GM13977 (cell line): ENCODE measurements at regions not wholly inside any gene's neighbourhood (a gene's known extent, or its start where the extent isn't known, plus 50 kb on each side); places are given as distances from the start of the nearest gene placed in this dataset.

ENCODE experiments used
- DNase-seq: peaks from one replicate; pipeline ENCODE4 v3.0.0; 2012; ENCODE audit warnings: low spot score
- CTCF ChIP-seq: IDR thresholded peaks from 2 replicates; pipeline ENCODE4 v1.5.1; 2012; ENCODE audit warnings: mild to moderate bottlenecking, control low read depth; ENCODE audit not compliant: insufficient read depth; ENCODE audit errors: extremely low read depth, missing control alignments
- in situ Hi-C: fragments of 300-500 bp; cut with MboI; formaldehyde crosslinking; loops from one replicate; pipeline ENCODE4 v1.12.0; 2022; ENCODE audit warnings: low sequenced_read_pairs, low pct_unique_long_range_greater_than_20kb, mixed read lengths, inconsistent platforms; ENCODE audit not compliant: unreplicated experiment

GRCh38 chr2:8604262-8604661, 77.6 kb upstream of the ID2 start:
- in situ Hi-C loops: no loop called here

GRCh38 chr2:8605351-8606065, 76.3 kb upstream of the ID2 start:
- no peak for TF ChIP-seq CTCF
- no peak for DNase-seq
- in situ Hi-C loops: no loop called here

More at GRCh38 chr2:8604262-8604661, 77.6 kb upstream of the ID2 start:
- TF ChIP-seq CTCF: no peak
- no peak for DNase-seq

- in situ Hi-C loops: no loop called here
- DNase-seq: peak; percentile 73
- no peak for TF ChIP-seq CTCF
These were observed 75.6 kb upstream of the ID2 start for GRCh38 chr2:8606226-8606625.

- in situ Hi-C loops: no loop called here
- TF ChIP-seq CTCF: no peak
- DNase-seq: no peak
These were observed 75.0 kb upstream of the ID2 start for GRCh38 chr2:8606649-8607550.

GRCh38 chr2:8607606-8608005, 74.2 kb upstream of the ID2 start:
- no peak for TF ChIP-seq CTCF
- in situ Hi-C loops: no loop called here
- no peak for DNase-seq

- TF ChIP-seq CTCF: no peak
- DNase-seq: no peak
- in situ Hi-C loops: no loop called here
These were observed 73.4 kb upstream of the ID2 start for GRCh38 chr2:8608411-8608954.
